ENCODE measurements at regions not wholly inside any gene's neighbourhood (a gene's known extent, or its start where the extent isn't known, plus 50 kb on each side); places are given as distances from the start of the nearest gene placed in this dataset.

GRCh38 chr2:104026725-104027124 lies 827.2 kb upstream of the POU3F3 start:
- H3K4me3 ChIP-seq (ENCODE audit: low read depth, low read length), result no peak overlapping the region
- DNase-seq (ENCODE audit: low read depth), result no peak
- H3K36me3 ChIP-seq (ENCODE audit: control insufficient read depth, insufficient read depth, low read length), result no peaks in the 10 kb centered on the region
- no peak for TF ChIP-seq CTCF (IDR thresholded peaks at IDR 0.05; ENCODE audit: insufficient read depth, low read length, poor library complexity, severe bottlenecking)
- no peaks in the 10 kb centered on the region for H3K27me3 ChIP-seq (ENCODE audit: control insufficient read depth, insufficient read depth, low read length)

GRCh38 chr2:104027321-104027720 lies 826.6 kb upstream of the POU3F3 start:
- H3K27me3 ChIP-seq (ENCODE audit: control insufficient read depth, insufficient read depth, low read length), result no peaks in the 10 kb centered on the region
- H3K36me3 ChIP-seq (ENCODE audit: control insufficient read depth, insufficient read depth, low read length), result no peaks in the 10 kb centered on the region
- no peak overlapping the region for H3K4me3 ChIP-seq (ENCODE audit: low read depth, low read length)
- no peak for TF ChIP-seq CTCF (IDR thresholded peaks at IDR 0.05; ENCODE audit: insufficient read depth, low read length, poor library complexity, severe bottlenecking)
- no peak for DNase-seq (ENCODE audit: low read depth)

- H3K36me3 ChIP-seq (ENCODE audit: control insufficient read depth, insufficient read depth, low read length), result no peaks in the 10 kb centered on the region
- H3K4me3 ChIP-seq (ENCODE audit: low read depth, low read length), result no peak overlapping the region
- no peak for TF ChIP-seq CTCF (IDR thresholded peaks at IDR 0.05; ENCODE audit: insufficient read depth, low read length, poor library complexity, severe bottlenecking)
These were observed 825.9 kb upstream of the POU3F3 start for GRCh38 chr2:104028061-104028460.

GRCh38 chr2:104033399-104033798 lies 820.5 kb upstream of the POU3F3 start:
- peak; percentile 58 for TF ChIP-seq CTCF (IDR thresholded peaks at IDR 0.05; ENCODE audit: insufficient read depth, low read length, poor library complexity, severe bottlenecking)
- Histone ChIP-seq H3K36me3 (ENCODE audit: control insufficient read depth, insufficient read depth, low read length) (no peaks in the 10 kb centered on the region), H3K4me3 (ENCODE audit: low read depth, low read length) (no peak overlapping the region), H3K27me3 (ENCODE audit: control insufficient read depth, insufficient read depth, low read length) (no peaks in the 10 kb centered on the region)
- no peak for DNase-seq (ENCODE audit: low read depth)

More at GRCh38 chr2:104028061-104028460, 825.9 kb upstream of the POU3F3 start:
- no peak for DNase-seq (ENCODE audit: low read depth)
- no peaks in the 10 kb centered on the region for H3K27me3 ChIP-seq (ENCODE audit: control insufficient read depth, insufficient read depth, low read length)

GRCh38 chr2:104040771-104041170 lies 813.1 kb upstream of the POU3F3 start:
- DNase-seq (ENCODE audit: low read depth), result no peak
- Histone ChIP-seq H3K4me3 (ENCODE audit: low read depth, low read length) (no peak overlapping the region), H3K36me3 (ENCODE audit: control insufficient read depth, insufficient read depth, low read length) (no peaks in the 10 kb centered on the region), H3K27me3 (ENCODE audit: control insufficient read depth, insufficient read depth, low read length) (no peaks in the 10 kb centered on the region)
- no peak for TF ChIP-seq CTCF (IDR thresholded peaks at IDR 0.05; ENCODE audit: insufficient read depth, low read length, poor library complexity, severe bottlenecking)

GRCh38 chr2:104041351-104041750 lies 812.6 kb upstream of the POU3F3 start:
- no peak for DNase-seq (ENCODE audit: low read depth)
- Histone ChIP-seq H3K27me3 (ENCODE audit: control insufficient read depth, insufficient read depth, low read length) (no peaks in the 10 kb centered on the region), H3K36me3 (ENCODE audit: control insufficient read depth, insufficient read depth, low read length) (no peaks in the 10 kb centered on the region), H3K4me3 (ENCODE audit: low read depth, low read length) (no peak overlapping the region)
- no peak for TF ChIP-seq CTCF (IDR thresholded peaks at IDR 0.05; ENCODE audit: insufficient read depth, low read length, poor library complexity, severe bottlenecking)
